Pons (tissue), 1 donor: ENCODE measurements at regions not wholly inside any gene's neighbourhood (a gene's known extent, or its start where the extent isn't known, plus 50 kb on each side); places are given as distances from the start of the nearest gene placed in this dataset.

ENCODE experiments used
- DNase-seq: peaks from one replicate; pipeline ENCODE4 v3.0.0-alpha.2; 2016; ENCODE audit warnings: low spot score

DNA sequence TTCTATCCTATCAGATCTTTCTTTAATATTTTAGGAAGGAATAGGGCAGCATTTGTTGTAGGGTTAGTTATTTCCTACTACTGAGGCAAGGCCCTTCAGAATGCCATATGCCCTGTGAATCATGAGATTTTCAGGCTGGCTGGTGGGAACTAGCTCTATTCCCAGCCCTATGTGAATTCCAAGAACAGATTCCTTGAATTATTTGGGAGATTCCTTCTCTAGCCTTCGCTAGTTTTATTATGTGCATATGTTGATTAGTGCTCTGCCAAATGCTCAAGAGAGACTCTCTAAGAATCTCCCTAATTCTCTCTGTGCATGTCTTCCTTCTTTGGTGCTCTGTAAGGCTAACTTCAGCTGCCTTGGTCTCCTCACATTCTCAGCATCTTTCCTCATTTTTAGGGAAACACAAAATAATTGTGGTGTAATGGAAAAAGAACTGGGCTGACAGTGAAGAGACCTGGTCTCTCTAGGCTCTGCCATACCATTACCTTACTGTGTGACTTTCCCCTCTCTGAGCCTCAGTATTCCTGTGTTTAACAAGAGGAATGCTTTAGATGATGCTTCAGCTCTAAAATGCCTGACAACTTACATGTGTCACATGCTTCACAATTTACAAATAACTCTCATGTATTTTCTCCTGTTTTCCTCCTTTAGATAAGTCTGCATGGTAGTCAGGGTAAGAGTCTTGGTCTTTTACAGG is 79.7 kb downstream of the VMA21 start:
- DNase-seq, result no peak

DNA sequence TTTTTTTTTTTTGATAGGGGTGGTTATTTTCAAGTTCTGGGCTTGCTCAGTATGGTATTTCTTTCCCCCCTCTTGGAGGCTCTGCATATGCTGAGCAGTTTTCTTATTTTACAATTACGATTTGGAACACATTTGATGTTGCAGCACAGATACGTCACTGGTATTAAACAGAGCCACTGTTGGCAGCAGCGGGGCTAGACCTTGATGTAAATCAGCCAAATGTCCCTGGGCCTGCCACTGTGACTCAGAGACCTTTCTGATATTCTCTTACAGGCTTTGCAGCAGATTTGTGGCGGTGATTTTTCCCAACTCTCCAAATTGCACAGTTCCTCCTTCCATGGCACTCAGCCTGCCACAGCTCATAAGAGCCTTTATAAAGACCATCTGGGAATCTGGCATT is 81.1 kb downstream of the VMA21 start:
- DNase-seq, result no peak

DNA sequence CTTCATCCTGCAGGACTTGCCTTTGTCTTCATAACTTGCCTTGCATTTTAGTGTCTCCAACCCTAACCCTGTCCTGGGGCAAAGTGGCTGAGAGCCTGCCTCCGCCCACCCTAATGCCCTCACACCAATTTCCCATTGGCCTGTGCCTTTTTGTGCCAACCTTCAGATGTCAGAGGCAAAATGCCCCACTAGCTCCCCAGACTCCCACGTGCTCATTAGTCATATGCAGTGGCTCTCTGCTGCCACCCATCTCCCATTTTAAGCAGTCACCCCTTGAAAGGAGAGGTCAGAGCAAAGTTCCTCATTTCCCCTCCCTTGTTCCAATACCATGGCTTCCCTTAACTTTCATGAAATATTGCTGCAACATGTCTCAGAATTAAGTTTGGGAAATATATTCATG is 74.8 kb upstream of the PASD1 start:
- DNase-seq, result no peak

DNA sequence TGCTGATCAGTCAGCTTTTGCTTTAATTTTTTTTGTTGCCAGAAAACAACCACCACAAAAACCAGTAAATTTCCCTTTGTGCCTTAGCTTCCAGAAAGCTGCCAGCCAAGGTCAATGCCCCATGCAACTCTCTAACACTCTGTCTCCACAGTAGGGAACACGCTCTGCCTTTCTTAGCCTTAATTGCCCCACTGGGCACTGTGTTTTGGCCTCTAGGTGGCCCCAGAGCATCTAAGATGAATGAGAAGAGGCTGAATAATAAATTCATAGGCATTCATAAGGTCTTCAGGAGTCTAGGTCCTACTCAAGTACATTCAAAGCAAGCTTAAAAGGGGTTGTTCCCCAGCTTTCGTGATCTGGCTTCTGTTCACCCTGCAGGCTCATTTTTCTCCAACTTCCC is 57.7 kb upstream of the PASD1 start:
- peak; percentile 1 for DNase-seq

DNA sequence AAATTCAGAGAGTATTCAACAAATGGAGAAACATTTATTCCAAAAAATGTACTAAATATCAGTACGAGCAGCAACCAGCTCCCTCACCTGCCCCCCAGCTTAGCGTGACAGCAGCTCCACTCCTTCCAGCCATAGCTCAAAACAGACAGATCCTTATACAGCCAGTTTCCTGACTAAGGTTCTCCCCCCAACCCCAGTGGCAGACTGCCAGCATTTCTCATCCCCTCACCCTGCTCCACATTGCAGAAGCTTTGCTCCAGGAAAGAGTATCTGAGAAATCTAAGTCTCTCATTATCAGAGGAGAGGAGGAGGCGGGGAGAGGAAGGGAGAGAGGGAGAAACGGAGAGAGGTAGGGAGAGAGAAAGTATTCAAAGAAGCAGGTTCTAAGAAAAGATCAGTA is 53.3 kb upstream of the PASD1 start:
- no peak for DNase-seq

DNA sequence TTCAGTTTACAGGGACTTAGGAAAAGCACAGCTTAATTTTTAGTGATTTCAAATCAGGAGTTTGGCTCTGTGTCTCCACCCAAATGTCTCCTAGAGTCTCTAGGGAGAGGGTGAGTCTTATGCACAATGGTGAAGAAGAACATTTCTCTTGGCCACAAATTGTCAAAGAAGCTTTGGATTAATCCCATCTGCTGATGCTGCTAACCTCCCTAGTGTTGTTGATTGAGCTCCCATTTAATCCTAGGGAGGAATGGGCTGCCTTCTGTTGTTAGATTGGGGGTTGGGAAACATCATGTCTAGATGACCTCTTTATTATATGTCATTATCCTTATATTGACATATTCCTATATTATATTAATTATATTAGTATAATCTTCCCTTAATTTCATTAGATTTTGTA is 50.0 kb upstream of the PASD1 start:
- DNase-seq, result no peak
